OCI-LY7 (cell line): ENCODE measurements at regions not wholly inside any gene's neighbourhood (a gene's known extent, or its start where the extent isn't known, plus 50 kb on each side); places are given as distances from the start of the nearest gene placed in this dataset.

Source experiments
- EZH2phosphoT487 ChIP-seq: fragments of 200-600 bp; sonication (generic); IDR thresholded peaks from 2 replicates; pipeline ENCODE4 v1.6.1; 2018; ENCODE audit warnings: low read depth, borderline replicate concordance, mild to moderate bottlenecking, mixed run types, antibody characterized with exemption, low read length, moderate library complexity, mixed read lengths
- TF ChIP-seq, protein P1 (sequence below): fragments of 200-600 bp; sonication (generic); conservative IDR thresholded peaks from 2 replicates; pipeline ENCODE4 v1.5.1; 2014; ENCODE audit warnings: mild to moderate bottlenecking, antibody characterized with exemption, low read length, moderate library complexity, mixed read lengths

- TF ChIP-seq, protein P1, sequence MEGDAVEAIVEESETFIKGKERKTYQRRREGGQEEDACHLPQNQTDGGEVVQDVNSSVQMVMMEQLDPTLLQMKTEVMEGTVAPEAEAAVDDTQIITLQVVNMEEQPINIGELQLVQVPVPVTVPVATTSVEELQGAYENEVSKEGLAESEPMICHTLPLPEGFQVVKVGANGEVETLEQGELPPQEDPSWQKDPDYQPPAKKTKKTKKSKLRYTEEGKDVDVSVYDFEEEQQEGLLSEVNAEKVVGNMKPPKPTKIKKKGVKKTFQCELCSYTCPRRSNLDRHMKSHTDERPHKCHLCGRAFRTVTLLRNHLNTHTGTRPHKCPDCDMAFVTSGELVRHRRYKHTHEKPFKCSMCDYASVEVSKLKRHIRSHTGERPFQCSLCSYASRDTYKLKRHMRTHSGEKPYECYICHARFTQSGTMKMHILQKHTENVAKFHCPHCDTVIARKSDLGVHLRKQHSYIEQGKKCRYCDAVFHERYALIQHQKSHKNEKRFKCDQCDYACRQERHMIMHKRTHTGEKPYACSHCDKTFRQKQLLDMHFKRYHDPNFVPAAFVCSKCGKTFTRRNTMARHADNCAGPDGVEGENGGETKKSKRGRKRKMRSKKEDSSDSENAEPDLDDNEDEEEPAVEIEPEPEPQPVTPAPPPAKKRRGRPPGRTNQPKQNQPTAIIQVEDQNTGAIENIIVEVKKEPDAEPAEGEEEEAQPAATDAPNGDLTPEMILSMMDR: no peak
- no peak for TF ChIP-seq EZH2phosphoT487
Measured at GRCh38 chr2:144146076-144146475, 373.8 kb downstream of the ZEB2 start.
